HPDE6-E6E7 (cell line): ENCODE measurements at regions not wholly inside any gene's neighbourhood (a gene's known extent, or its start where the extent isn't known, plus 50 kb on each side); places are given as distances from the start of the nearest gene placed in this dataset.
"Not testable (repeated sequence)": the region's sequence is repeated elsewhere in the genome, so short reads cannot be mapped to it uniquely, and the experiment has no call there.

Experiments used
- DNase-seq: peaks from one replicate; pipeline ENCODE4 v3.0.0; 2011; ENCODE audit warnings: missing footprints; ENCODE audit errors: extremely low spot score

DNA sequence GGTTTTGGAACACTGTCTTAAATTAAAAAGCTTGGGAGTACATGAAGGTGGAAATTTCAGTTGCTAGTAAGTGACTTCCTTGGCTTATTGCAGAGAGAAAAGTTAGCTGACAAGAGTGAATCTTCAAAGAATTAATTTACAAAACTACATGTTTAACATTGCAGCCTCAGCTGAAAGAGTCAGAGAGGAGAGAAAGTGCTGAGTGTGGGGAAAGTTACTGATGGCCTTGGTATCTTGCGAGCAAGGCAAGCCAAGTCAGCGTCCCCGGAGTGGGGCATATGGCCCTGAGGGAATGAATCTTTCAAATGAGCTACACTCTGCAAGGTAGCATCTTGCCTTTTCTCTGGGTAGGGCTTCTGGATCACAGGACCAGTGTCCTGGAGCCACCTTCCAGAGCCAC lies 131.3 kb downstream of the LPIN1 start:
- DNase-seq, result no peak

DNA sequence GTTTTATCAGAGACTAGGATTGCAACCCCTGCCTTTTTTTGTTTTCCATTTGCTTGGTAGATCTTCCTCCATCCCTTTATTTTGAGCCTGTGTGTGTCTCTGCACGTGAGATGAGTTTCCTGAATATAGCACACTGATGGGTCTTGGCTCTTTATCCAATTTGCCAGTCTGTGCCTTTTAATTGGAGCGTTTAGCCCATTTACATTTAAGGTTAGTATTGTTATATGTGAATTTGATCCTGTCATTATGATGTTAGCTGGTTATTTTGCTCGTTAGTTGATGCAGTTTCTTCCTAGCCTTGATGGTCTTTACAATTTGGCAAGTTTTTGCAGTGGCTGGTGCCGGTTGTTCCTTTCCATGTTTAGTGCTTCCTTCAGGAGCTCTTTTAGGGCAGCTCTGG lies 138.8 kb downstream of the LPIN1 start:
- DNase-seq, result not testable (repeated sequence)

DNA sequence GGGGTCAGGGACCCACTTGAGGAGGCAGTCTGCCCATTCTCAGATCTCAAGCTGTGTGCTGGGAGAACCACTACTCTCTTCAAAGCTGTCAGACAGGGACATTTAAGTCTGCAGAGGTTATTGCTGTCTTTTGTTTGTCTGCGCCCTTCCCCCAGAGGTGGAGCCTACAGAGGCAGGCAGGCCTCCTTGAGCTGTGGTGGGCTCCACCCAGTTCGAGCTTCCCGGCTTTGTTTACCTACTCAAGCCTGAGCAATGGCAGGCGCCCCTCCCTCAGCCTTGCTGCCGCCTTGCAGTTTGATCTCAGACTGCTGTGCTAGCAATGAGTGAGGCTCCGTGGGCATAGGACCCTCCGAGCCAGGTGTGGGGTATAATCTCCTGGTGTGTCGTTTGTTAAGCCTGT lies 140.5 kb downstream of the LPIN1 start:
- not testable (repeated sequence) for DNase-seq

DNA sequence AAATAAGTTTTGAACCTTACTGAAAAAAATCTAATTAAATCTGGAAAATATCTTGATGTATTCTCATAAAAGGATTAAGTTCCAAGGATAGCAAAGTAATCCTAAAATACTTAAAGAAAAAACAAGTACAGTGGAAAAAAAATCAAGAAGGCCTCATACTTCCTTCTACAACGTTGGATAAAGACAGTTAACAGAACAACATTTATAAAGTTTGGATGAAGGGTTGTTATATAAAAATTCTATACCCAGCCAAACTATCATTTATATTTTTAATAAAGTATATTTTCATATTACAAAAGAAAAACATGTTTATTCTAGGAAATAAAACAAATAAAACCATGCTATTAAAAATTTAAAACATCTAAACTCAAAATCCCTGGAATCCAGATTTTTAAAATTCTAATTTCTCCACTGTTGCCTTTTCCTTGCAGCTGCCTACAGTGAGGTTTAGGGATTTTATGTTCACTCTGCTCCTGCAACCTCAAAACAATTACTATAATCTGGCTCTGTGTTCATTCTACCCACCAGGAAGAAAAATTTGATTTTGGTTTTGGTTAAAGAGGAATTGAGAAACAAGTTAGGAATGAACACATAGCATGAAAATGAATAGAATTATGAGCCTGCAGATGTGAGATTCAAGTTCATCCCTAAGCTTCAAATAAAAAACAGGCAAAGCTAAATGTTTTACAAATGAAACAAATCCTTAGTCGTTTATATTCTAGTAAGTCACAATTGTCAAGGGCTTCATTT lies 142.8 kb downstream of the LPIN1 start:
- DNase-seq, result no peak

DNA sequence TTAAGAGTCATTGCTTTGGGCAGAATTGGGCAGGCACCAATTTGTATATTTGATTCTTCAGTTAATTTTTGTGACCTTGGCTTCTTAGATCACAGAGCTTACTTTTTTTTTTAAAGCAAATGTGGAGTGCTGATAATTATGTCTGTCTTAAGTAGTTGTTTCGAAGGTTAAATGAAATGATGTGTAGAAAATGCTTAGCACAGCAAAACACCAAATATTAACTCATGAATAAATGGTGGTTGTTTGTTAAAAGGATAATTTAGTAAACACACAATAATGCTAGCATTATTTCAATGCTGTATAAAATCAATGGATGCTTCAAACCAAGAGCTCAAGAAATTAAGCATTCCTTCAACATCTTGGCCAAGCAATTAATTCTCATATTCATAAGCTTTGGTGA lies 143.4 kb downstream of the LPIN1 start:
- no peak for DNase-seq

DNA sequence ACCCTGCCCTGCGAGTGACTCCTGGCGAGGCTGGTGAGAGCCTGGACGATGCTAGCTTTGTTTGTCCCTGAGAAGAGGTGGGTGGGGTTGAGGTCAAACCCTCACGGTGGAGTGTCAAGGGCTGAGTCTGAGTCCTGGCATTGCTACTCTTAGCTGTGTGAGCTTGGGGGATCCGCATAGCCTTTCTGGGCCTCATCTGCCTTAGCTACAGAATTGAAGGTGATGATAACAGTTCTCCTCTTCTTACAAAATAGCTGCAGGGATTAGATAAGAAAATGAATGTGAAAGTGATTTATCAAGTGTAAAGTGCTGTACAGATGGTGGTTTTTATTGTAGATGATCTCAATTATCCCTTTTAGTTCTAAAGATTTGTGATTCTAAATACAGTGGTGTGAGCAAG lies 144.6 kb downstream of the LPIN1 start:
- no peak for DNase-seq

DNA sequence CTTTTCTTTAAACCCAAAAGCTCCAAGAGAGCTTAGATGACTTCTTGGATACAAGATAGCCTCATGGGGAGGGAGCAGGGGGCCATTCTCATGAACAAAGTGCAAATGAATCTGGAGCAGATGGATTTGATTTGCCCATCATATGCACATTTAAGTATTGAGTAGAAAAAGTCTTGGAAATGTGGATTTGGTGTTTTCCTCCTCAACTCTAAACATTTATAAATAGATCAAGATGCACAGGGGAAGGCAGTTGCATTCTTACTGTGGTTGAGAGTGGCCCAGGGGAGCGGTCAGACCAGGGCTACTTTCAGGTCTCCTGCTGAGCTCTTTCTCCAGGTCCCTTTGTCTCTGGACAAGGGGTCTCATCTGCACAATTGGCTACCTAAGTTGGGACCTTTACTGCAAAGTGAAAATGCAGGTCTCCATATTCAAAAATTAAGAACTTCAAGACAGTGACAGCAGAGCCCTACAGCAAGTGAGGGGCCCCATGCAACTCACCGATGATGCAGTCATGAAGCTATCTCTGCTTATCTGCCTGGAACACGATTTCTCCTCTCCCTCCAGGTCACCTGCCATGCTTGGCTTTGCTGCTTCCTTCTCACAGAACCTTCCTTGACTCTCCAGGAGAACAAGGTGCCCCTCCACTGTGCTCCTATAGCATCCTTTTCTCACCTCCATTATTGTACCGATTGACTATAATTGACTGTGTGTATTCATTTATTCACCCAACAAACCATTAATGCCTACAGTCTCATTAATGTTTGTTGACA lies 145.4 kb downstream of the LPIN1 start:
- DNase-seq, result no peak

DNA sequence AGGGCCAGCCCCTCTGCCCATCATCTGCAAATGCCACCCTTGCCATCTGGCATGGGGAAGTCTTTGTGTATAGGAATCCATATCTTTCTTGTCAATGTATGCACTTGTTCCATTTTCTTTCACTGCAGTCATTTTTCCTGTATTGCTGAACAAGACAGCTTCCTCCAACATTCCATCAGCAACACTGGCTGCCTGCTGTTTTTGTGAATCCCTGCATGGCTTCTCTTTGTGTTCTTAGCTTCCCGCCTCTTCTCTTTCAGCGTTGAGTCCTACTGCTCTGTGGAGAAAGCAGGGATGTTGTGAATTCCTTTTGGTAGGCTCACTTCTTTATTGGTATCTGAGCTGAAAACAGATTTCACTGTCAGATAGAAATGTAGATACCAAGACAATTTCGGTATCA lies 150.0 kb downstream of the LPIN1 start:
- no peak for DNase-seq

DNA sequence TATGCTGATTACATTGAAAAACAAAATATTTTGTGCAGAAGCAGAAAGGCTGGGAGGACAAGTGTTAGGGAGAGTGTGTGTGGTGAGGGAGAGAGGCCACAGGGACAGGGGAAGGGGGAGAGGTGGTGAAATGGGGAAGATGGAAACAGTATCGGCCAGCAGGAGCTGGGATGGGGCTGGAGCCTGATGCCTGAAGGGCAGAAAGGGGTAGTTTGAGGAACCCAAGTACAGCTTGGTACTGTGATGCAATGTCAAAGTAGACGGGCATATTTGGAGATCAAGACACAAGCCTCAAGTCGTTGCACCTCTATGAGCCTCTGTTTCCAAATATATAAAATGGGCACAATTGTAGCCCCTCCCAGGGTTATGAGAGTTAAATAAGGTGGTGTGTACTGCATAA lies 152.1 kb downstream of the LPIN1 start:
- no peak for DNase-seq

DNA sequence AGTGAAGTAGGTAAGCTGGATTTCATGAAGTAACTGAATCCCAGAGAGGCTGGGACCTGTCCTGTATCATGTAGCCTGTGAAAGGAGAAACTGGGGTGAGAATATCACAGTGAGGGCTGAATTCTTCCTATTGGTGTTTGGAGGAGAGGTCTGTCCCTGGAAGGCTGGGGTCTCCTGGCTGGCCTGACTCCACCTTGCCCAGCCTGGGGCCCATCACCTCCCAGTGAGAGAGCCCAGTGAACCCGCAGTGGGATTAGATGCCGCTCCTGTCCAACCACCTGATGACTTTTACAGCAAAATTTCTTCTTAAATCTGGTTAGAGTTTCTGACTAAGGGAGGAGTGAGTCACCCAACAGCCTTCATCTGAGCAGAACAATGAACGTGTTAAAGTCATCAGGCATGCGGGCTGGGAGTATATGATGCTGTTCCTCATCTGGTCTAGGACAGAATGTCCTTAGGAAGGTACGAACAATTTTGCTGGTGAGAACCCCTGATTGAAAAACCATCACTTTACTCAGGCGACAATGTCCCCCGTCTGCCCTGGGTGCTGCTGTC lies 152.9 kb downstream of the LPIN1 start:
- DNase-seq, result peak; percentile 60

DNA sequence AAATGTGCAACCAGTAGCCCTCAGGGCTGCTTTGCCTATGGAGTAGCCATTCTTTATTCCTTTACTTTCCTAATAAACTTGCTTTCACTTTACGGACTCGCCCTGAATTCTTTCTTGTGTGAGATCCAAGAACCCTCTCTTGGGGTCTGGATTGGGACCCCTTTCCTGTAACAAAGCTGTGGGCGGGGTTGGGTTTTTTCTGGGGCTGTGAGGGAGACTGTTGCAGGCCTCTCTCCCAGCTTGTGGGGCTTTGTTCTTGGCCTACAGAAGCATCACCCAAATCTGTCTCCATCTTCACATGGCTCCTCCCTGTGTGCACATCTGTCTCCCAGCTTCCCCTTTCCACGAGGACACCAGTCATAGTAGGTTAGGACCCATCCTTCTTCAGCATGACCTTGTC lies 154.5 kb downstream of the LPIN1 start:
- not testable (repeated sequence) for DNase-seq

DNA sequence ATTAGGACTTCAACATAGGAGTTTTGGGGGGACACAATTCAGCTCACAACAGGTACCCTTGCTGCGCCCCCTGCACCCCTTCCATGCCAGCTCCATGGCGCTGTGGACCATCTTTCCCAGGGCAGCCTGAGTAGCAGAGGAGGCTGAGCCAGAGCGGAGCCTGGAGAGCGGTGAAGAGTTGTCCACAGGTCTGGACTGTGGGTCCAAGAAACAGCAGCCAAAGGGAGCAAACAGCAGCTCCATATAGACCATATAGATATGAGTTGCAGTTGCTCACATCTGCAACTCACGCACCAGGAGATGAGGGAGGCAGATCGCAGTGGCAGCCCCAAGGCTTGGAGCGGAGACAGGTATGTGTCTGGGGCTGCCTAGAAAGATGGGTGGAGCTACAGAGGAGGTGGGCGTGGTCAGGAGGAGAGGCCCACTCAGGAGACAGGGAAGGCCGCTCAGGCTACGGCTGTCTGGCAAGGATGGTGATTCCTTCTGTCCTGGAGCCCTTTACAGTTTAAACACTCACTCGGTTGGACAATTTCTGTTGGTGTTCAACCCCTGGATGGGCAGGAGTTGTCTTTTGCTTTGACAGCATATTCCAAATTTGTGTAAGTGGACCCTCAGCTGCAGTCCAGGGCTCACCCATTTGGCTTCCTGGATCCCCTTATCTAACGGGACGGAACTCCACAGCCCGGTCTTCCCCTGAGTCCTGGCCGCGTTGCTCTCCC lies 155.1 kb downstream of the LPIN1 start:
- DNase-seq, result no peak

DNA sequence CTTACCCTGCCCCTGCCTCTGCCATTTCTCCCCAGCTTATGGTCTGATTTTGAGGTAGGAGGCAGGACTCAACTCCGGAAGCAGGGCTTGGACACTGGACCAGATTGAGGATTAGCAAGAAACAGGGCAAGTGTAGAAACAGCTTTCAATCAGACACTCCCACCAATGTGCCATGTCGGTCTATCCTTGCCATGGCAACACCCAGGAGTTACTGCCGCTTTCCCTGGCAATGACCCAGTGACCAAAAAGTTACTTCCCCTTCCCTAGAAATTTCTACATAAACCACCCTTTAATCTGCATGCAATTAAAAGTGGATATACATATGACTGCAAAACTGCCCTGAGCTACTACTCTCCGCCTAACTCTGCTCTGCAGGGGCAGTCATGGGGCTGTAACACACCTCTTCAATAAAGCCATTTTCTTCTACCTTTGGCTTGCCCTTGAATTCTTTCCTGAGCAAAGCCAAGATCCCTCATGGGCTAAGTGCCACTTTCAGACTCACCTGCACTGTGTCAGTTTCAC lies 156.7 kb downstream of the LPIN1 start:
- DNase-seq, result no peak

DNA sequence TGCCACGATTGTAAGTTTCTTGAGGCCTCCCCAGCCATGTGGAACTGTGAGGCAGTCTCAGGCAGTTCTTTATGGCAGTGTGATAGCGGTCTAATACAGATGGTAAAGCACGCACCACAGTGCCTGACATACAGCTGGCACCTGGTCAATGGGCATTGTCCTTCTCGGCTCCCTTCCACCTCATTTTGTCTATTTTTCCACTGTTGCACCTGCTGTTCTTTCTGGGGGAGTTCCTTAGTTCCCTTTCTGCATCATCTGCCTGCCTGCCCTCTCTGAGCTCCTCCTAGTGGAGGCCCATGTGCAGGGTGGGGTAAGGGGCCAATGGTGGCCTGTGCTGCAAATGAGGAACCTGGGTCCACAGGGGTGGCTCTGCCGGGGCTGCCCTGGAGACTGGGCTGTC lies 157.6 kb downstream of the LPIN1 start:
- DNase-seq, result no peak

DNA sequence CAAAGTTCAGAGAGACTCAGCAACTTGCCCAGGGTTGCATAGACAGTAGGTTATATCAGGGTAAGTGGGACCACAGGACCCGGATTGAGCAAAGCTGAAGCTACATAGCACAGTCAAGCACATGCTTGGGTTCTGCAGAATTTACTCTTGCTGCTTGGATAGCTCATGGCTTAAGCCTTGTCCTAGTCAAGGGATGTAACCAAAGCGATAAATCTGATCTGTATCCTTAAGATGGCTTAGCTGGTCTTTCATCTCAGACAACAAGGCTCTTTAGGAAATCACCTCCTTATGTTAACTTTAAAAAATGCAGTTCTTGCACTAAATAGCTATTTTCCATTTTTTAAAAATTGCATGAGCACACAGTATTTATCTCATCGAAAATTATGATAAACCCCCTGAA lies 158.5 kb downstream of the LPIN1 start:
- DNase-seq, result no peak

DNA sequence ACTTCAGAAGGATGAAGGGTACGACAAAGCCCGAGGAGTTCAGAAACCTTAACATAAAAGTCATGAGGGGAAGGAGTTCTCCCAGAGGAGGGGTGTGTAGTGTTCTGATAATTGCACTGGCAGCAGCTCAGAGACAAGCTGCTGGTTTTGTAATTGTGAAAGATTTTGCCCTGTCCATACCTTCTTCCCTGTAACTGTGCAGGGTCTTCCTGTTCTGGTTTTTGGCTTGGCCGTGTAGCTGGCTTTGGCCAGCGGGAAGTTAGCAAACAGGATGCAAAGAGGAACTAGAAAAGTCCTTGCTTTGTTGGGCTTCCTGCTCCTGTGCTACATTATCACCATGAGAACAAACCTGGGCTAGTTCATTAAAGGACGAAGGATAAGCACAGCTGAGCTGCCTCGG lies 160.8 kb downstream of the LPIN1 start:
- no peak for DNase-seq

DNA sequence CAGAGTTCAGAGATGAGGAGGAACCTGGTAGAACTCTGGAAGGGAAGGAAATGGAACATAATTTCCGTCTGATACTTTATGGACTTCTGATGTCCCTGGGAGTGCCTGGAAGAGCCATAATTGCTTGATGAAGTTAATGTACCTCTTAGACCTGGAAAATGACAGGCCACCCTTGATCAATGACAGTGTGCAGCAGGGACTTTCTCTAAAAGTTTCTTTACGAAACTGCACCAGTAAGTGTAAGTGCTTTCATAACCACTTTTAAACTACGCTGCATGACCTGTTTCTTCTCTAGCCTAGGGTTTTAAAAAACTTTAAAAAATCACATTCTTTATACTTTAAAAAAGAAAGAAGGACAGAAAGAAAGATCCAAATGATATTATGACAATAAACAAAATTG lies 164.5 kb downstream of the LPIN1 start:
- DNase-seq, result no peak

DNA sequence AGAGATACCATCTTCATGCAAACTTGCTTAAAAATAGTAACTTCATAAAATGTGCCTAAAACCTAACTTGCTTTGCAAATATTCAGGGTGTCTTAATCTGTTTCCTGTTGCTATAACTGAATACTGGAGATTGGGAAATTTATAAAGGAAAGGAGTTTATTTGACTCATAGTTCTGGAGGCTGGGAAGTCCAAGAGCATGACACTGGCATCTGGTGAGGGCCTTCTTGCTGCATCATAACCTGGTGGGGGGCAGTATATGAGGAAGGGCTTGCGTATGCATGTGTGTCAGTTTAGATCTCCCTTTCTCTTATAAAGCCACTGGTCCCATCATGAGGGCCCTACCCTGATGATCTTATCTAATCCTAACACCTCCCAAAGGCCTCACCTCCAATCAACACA lies 166.5 kb downstream of the LPIN1 start:
- no peak for DNase-seq

DNA sequence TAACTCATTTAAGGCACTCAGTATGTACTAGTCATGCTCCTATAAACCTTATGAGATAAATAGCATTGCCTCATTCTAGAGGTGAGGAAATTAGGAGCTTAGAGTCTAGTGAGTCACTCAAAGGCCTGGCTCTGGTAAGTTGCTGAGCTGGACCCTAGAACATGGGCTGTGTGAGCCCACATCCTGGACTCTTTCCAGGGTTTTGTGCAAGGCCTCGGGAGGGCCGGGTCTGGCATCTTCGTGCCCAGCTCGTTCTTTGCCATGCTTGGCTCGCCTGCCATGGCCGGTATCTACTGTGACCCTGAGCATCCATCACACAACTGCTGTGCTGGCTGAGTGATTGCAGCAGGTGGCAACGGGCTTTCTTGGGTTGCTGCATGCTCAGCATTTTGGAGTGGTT lies 168.0 kb downstream of the LPIN1 start:
- DNase-seq, result no peak

DNA sequence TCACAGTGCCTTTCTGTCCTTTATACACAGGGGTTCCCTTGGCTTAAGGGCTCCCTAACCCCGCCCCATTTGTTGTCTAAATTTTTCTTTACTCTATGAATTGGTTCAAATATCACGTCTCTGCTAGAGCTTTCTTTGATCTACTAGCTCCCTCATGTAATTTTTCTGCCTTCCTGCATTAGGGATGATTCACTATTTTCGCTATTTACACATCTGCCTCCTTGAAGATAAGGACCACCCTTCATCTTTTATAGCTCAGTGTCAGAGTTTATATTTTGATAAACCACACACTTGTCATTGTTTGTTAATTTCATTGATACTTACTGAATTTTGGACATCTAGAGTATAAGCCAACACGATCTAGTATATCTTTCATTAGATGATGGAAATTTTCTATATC lies 169.2 kb downstream of the LPIN1 start:
- no peak for DNase-seq

DNA sequence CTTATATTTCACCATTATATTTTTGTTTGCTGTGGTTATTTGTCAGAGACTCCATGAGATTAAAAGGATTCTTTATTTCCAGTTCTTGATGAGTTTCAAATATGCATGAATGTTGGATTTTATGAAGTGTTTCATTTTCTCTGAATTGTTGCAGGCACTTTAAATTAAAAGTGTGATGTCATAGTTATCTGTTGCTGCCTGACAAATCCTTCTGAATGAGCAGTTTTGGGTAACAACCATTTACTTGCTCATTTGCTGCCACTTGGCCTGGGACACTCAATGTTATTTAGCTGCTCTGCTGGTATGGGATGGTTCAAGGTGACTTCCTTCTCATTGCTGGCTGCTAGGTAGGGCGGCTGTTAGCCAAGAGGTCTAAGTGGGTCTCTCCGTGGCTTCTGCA lies 173.5 kb downstream of the LPIN1 start:
- no peak for DNase-seq

DNA sequence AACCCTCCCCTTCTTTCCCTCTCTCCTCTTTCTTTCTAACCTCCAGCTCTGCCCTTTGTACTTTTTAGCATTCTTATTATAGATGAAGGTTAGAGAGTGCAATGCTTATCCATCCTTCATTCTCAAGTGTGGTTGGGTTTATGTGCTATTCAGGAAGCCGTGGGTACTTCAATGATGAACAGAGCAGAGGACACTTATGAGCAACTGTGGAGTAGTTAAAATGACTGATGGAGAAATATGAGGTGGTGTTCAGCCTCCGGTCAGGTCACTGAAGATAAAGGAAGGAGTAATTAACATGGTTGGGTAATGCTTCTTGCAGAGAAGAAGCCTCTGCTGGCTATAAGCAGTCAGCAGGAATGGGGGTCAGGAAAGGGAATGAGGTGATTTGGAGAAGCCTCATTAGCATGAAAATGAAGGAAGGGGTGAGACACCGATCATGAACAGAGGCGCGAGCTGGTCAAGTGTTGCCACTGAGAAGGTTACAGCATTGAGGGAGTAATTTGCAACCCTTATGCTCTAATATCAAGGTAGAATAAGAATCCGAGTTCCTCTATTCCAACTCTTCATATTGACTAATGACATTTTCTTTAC lies 174.7 kb downstream of the LPIN1 start:
- no peak for DNase-seq
